ENCODE measurements at regions not wholly inside any gene's neighbourhood (a gene's known extent, or its start where the extent isn't known, plus 50 kb on each side); places are given as distances from the start of the nearest gene placed in this dataset.

- Histone ChIP-seq H3K4me3 (replicated peaks; ENCODE audit: low read depth, low read length) (no peak overlapping the region), H3K36me3 (ENCODE audit: control insufficient read depth, insufficient read depth, low read length) (no peaks in the 10 kb centered on the region), H3K27me3 (replicated peaks; ENCODE audit: control insufficient read depth, insufficient read depth, low read length) (no peaks in the 10 kb centered on the region)
- TF ChIP-seq CTCF (IDR thresholded peaks at IDR 0.05; ENCODE audit: insufficient read depth, low read length, poor library complexity, severe bottlenecking) = no peak
- DNase-seq (ENCODE audit: extremely low read depth, insufficient read length) = no peak
Measured at GRCh38 chrX:118215346-118215745, 98.7 kb upstream of the KLHL13 start.

GRCh38 chrX:118216087-118216486, 99.5 kb upstream of the KLHL13 start:
- DNase-seq (ENCODE audit: extremely low read depth, insufficient read length) = no peak
- Histone ChIP-seq H3K4me3 (replicated peaks; ENCODE audit: low read depth, low read length) (no peak overlapping the region), H3K27me3 (replicated peaks; ENCODE audit: control insufficient read depth, insufficient read depth, low read length) (no peaks in the 10 kb centered on the region), H3K36me3 (ENCODE audit: control insufficient read depth, insufficient read depth, low read length) (no peaks in the 10 kb centered on the region)
- TF ChIP-seq CTCF (IDR thresholded peaks at IDR 0.05; ENCODE audit: insufficient read depth, low read length, poor library complexity, severe bottlenecking) = no peak

- no peak for TF ChIP-seq CTCF (IDR thresholded peaks at IDR 0.05; ENCODE audit: insufficient read depth, low read length, poor library complexity, severe bottlenecking)
- no peak for DNase-seq (ENCODE audit: extremely low read depth, insufficient read length)
- Histone ChIP-seq H3K4me3 (replicated peaks; ENCODE audit: low read depth, low read length) (no peak overlapping the region), H3K27me3 (replicated peaks; ENCODE audit: control insufficient read depth, insufficient read depth, low read length) (no peaks in the 10 kb centered on the region), H3K36me3 (ENCODE audit: control insufficient read depth, insufficient read depth, low read length) (no peaks in the 10 kb centered on the region)
Measured at GRCh38 chrX:118216509-118216908, 99.9 kb upstream of the KLHL13 start.

- no peak for TF ChIP-seq CTCF (IDR thresholded peaks at IDR 0.05; ENCODE audit: insufficient read depth, low read length, poor library complexity, severe bottlenecking)
- no peak for DNase-seq (ENCODE audit: extremely low read depth, insufficient read length)
- no peaks in the 10 kb centered on the region for H3K36me3 ChIP-seq (ENCODE audit: control insufficient read depth, insufficient read depth, low read length)
- no peak overlapping the region for H3K4me3 ChIP-seq (replicated peaks; ENCODE audit: low read depth, low read length)
- no peaks in the 10 kb centered on the region for H3K27me3 ChIP-seq (replicated peaks; ENCODE audit: control insufficient read depth, insufficient read depth, low read length)
Measured at GRCh38 chrX:118218079-118218478, 101.5 kb upstream of the KLHL13 start.

GRCh38 chrX:118218940-118219339, 102.3 kb upstream of the KLHL13 start:
- H3K36me3 ChIP-seq (ENCODE audit: control insufficient read depth, insufficient read depth, low read length) = no peaks in the 10 kb centered on the region
- TF ChIP-seq CTCF (IDR thresholded peaks at IDR 0.05; ENCODE audit: insufficient read depth, low read length, poor library complexity, severe bottlenecking) = no peak
- H3K27me3 ChIP-seq (replicated peaks; ENCODE audit: control insufficient read depth, insufficient read depth, low read length) = no peaks in the 10 kb centered on the region
- DNase-seq (ENCODE audit: extremely low read depth, insufficient read length) = no peak
- no peak overlapping the region for H3K4me3 ChIP-seq (replicated peaks; ENCODE audit: low read depth, low read length)

- Histone ChIP-seq H3K27me3 (replicated peaks; ENCODE audit: control insufficient read depth, insufficient read depth, low read length) (no peaks in the 10 kb centered on the region), H3K4me3 (replicated peaks; ENCODE audit: low read depth, low read length) (no peak overlapping the region), H3K36me3 (ENCODE audit: control insufficient read depth, insufficient read depth, low read length) (no peaks in the 10 kb centered on the region)
- DNase-seq (ENCODE audit: extremely low read depth, insufficient read length) = no peak
- no peak for TF ChIP-seq CTCF (IDR thresholded peaks at IDR 0.05; ENCODE audit: insufficient read depth, low read length, poor library complexity, severe bottlenecking)
Measured at GRCh38 chrX:118219866-118220265, 103.3 kb upstream of the KLHL13 start.
